ENCODE measurements at regions not wholly inside any gene's neighbourhood (a gene's known extent, or its start where the extent isn't known, plus 50 kb on each side); places are given as distances from the start of the nearest gene placed in this dataset.
"Not testable (repeated sequence)": the region's sequence is repeated elsewhere in the genome, so short reads cannot be mapped to it uniquely, and the experiment has no call there.

DNA sequence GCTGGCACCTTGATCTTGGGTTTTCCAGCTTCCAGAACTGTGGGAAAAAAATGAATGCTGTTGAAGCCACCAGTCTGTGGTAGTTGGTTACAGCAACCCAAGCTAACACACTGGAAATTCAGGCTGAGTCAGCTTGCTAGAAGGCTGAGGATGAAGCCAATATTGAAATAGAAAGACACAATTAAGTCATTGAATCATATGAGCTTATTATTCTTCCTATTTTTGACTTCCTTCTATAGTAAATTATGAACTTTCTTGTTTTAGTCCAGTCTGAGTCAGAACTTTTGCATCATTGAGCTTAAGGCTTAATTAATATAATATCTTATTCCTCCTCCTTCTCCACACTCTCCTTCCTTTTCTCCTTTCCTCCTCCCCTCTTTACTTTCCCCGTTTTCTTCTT, 153.6 kb upstream of the LRRC61 start:
- TF ChIP-seq, protein P1, sequence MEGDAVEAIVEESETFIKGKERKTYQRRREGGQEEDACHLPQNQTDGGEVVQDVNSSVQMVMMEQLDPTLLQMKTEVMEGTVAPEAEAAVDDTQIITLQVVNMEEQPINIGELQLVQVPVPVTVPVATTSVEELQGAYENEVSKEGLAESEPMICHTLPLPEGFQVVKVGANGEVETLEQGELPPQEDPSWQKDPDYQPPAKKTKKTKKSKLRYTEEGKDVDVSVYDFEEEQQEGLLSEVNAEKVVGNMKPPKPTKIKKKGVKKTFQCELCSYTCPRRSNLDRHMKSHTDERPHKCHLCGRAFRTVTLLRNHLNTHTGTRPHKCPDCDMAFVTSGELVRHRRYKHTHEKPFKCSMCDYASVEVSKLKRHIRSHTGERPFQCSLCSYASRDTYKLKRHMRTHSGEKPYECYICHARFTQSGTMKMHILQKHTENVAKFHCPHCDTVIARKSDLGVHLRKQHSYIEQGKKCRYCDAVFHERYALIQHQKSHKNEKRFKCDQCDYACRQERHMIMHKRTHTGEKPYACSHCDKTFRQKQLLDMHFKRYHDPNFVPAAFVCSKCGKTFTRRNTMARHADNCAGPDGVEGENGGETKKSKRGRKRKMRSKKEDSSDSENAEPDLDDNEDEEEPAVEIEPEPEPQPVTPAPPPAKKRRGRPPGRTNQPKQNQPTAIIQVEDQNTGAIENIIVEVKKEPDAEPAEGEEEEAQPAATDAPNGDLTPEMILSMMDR (conservative IDR thresholded peaks at IDR 0.05 in 1 of 2, IDR thresholded peaks at IDR 0.05 in 1 of 2; ENCODE audit: extremely low read depth in 1 of 2, insufficient read depth in 1 of 2, low read depth in 1 of 2, low read length in 2 of 2), result not testable (repeated sequence)
- TF ChIP-seq EZH2 (IDR thresholded peaks at IDR 0.05; ENCODE audit: borderline replicate concordance, low read length), result not testable (repeated sequence)

All from mammary epithelial cell (primary cell).